HepG2 (cell line): ENCODE measurements at regions not wholly inside any gene's neighbourhood (a gene's known extent, or its start where the extent isn't known, plus 50 kb on each side); places are given as distances from the start of the nearest gene placed in this dataset.

Experiments
- ETV5 ChIP-seq: IDR thresholded peaks from 2 replicates; pipeline ENCODE4 v1.6.1; 2018; ENCODE audit warnings: missing biosample characterization, missing genetic modification reagents, inconsistent platforms, borderline replicate concordance
- KDM1A ChIP-seq: IDR thresholded peaks from 2 replicates; pipeline ENCODE4 v1.6.1; 2016; ENCODE audit warnings: missing compliant biosample characterization
- MAX ChIP-seq: IDR thresholded peaks from 2 replicates; pipeline ENCODE4 v1.6.1; 2012; ENCODE audit warnings: inconsistent platforms
- POLR2A ChIP-seq, 2 experiments: IDR thresholded peaks; 2 replicates each; pipeline ENCODE4 v1.6.1; 2011; ENCODE audit warnings: low read depth in 2 of 2, low read length in 2 of 2, mild to moderate bottlenecking in 1 of 2, moderate library complexity in 1 of 2; ENCODE audit not compliant: insufficient read depth in 1 of 2
- SIX4 ChIP-seq: sonication (generic); formaldehyde crosslinking; IDR thresholded peaks from 2 replicates; pipeline ENCODE4 v1.4.0; 2020; ENCODE audit warnings: missing genetic modification reagents
- ZNF766 ChIP-seq: sonication (generic); formaldehyde crosslinking; IDR thresholded peaks from 2 replicates; pipeline ENCODE4 v1.5.0; 2020; ENCODE audit warnings: missing genetic modification reagents, borderline replicate concordance
- TF ChIP-seq, protein P1 (sequence below): sonication (generic); formaldehyde crosslinking; IDR thresholded peaks from 2 replicates; pipeline ENCODE4 v1.4.0; 2020; ENCODE audit warnings: missing genetic modification reagents
- TF ChIP-seq, protein P2 (sequence below): sonication (generic); formaldehyde crosslinking; IDR thresholded peaks from 2 replicates; pipeline ENCODE4 v1.8.1; 2023; ENCODE audit warnings: missing genetic modification reagents, inconsistent platforms, borderline replicate concordance

DNA sequence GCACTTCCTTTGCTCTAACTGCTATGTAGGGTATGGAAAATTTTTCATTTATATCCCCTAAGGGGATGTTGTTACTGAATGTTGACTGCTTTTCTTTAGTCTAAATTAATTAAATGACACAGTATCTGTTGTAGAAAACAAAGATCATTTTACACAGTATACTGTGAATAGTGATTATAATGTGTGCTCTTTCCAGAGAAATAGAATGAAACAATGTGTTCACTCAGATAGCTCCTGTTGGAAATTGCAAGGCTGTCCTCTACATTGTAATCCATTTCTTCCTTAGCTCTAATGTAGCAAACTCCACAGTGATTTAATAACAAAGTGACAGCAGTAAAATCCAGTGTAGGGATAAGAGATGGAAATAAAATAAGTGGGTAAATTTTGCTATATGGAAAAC is 159.0 kb upstream of the VEPH1 start:
- TF ChIP-seq MAX = no peak
- no peak for TF ChIP-seq ZNF766 (CRISPR knock-in tag)
- no peak for TF ChIP-seq KDM1A (CRISPR knock-in tag)
- TF ChIP-seq POLR2A (IDR thresholded peaks at IDR 0.05; ENCODE audit: insufficient read depth in 1 of 2, low read depth in 2 of 2, low read length in 2 of 2) = no peak
- TF ChIP-seq, protein P1, sequence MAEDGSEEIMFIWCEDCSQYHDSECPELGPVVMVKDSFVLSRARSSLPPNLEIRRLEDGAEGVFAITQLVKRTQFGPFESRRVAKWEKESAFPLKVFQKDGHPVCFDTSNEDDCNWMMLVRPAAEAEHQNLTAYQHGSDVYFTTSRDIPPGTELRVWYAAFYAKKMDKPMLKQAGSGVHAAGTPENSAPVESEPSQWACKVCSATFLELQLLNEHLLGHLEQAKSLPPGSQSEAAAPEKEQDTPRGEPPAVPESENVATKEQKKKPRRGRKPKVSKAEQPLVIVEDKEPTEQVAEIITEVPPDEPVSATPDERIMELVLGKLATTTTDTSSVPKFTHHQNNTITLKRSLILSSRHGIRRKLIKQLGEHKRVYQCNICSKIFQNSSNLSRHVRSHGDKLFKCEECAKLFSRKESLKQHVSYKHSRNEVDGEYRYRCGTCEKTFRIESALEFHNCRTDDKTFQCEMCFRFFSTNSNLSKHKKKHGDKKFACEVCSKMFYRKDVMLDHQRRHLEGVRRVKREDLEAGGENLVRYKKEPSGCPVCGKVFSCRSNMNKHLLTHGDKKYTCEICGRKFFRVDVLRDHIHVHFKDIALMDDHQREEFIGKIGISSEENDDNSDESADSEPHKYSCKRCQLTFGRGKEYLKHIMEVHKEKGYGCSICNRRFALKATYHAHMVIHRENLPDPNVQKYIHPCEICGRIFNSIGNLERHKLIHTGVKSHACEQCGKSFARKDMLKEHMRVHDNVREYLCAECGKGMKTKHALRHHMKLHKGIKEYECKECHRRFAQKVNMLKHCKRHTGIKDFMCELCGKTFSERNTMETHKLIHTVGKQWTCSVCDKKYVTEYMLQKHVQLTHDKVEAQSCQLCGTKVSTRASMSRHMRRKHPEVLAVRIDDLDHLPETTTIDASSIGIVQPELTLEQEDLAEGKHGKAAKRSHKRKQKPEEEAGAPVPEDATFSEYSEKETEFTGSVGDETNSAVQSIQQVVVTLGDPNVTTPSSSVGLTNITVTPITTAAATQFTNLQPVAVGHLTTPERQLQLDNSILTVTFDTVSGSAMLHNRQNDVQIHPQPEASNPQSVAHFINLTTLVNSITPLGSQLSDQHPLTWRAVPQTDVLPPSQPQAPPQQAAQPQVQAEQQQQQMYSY (CRISPR knock-in tag) = no peak
- no peak for TF ChIP-seq ETV5 (CRISPR knock-in tag)
- TF ChIP-seq, protein P2, sequence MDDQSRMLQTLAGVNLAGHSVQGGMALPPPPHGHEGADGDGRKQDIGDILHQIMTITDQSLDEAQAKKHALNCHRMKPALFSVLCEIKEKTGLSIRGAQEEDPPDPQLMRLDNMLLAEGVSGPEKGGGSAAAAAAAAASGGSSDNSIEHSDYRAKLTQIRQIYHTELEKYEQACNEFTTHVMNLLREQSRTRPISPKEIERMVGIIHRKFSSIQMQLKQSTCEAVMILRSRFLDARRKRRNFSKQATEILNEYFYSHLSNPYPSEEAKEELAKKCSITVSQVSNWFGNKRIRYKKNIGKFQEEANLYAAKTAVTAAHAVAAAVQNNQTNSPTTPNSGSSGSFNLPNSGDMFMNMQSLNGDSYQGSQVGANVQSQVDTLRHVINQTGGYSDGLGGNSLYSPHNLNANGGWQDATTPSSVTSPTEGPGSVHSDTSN (CRISPR knock-in tag) = no peak
- TF ChIP-seq SIX4 (CRISPR knock-in tag) = no peak
